CD14-positive monocyte (primary cell): ENCODE measurements at regions not wholly inside any gene's neighbourhood (a gene's known extent, or its start where the extent isn't known, plus 50 kb on each side); places are given as distances from the start of the nearest gene placed in this dataset.

Source experiments
- DNase-seq, 3 donors: peaks; one replicate each; pipeline ENCODE4 v3.0.0-alpha.2; 2011 to 2022
- H2AFZ ChIP-seq: 2 replicates; pipeline ENCODE4 v1.6.0; 2012; ENCODE audit warnings: mild to moderate bottlenecking, low read depth, low read length, inconsistent platforms; ENCODE audit not compliant: insufficient read depth, poor library complexity, severe bottlenecking
- H3K27ac ChIP-seq, 2 donors: 1 replicate in 1 of 2; 2 replicates in 1 of 2; pipeline ENCODE4 v1.5.1; 2012 to 2013; ENCODE audit warnings: low read length in 2 of 2, control low read depth in 1 of 2, inconsistent platforms in 1 of 2, low read depth in 1 of 2, mild to moderate bottlenecking in 1 of 2
- H3K27me3 ChIP-seq, 2 donors: one replicate each; pipeline versions ENCODE4 v1.6.0 to v1.6.1; 2011 to 2013; ENCODE audit warnings: low read length in 2 of 2; ENCODE audit not compliant: control insufficient read depth in 2 of 2, insufficient read depth in 2 of 2
- H3K36me3 ChIP-seq, 2 donors: replicated peaks in 1 of 2; 1 replicate in 1 of 2; 2 replicates in 1 of 2; pipeline versions ENCODE4 v1.5.1 to v1.6.1; 2012 to 2013; ENCODE audit warnings: low read length in 2 of 2, control low read depth in 1 of 2, inconsistent platforms in 1 of 2, mild to moderate bottlenecking in 1 of 2; ENCODE audit not compliant: insufficient read depth in 2 of 2, control insufficient read depth in 1 of 2
- H3K4me1 ChIP-seq, 2 donors: 1 replicate in 1 of 2; 2 replicates in 1 of 2; pipeline versions ENCODE4 v1.5.1 to v1.6.1; 2012 to 2013; ENCODE audit warnings: low read length in 2 of 2, control low read depth in 1 of 2, inconsistent platforms in 1 of 2, mild to moderate bottlenecking in 1 of 2, moderate library complexity in 1 of 2; ENCODE audit not compliant: insufficient read depth in 2 of 2, control insufficient read depth in 1 of 2
- H3K4me2 ChIP-seq: replicated peaks from 2 replicates; pipeline ENCODE3; 2012; ENCODE audit warnings: low read length, moderate library complexity, mild to moderate bottlenecking; ENCODE audit not compliant: poor library complexity, severe bottlenecking; ENCODE audit errors: extremely low read depth
- H3K4me3 ChIP-seq, 3 experiments: fragments of 200-600 bp in 1 of 3; sonication (generic) in 1 of 3; replicated peaks in 1 of 3; 1 replicate in 2 of 3; 2 replicates in 1 of 3; pipeline ENCODE4 v1.5.1; 2011 to 2013; ENCODE audit warnings: low read length in 3 of 3, mild to moderate bottlenecking in 3 of 3, control low read depth in 2 of 3, low read depth in 2 of 3, inconsistent platforms in 1 of 3, moderate library complexity in 1 of 3
- H3K79me2 ChIP-seq: 2 replicates; pipeline ENCODE4 v1.6.0; 2012; ENCODE audit warnings: mild to moderate bottlenecking, control low read depth, inconsistent platforms, low read length, moderate library complexity; ENCODE audit not compliant: insufficient read depth
- H3K9ac ChIP-seq: 2 replicates; pipeline ENCODE4 v1.6.0; 2017; ENCODE audit warnings: low read length, mild to moderate bottlenecking; ENCODE audit not compliant: insufficient read depth, poor library complexity, severe bottlenecking
- H3K9me3 ChIP-seq, 2 donors: replicated peaks in 1 of 2; 1 replicate in 1 of 2; 2 replicates in 1 of 2; pipeline versions ENCODE4 v1.5.1 to v1.6.1; 2012 to 2013; ENCODE audit warnings: low read length in 2 of 2, control low read depth in 1 of 2; ENCODE audit not compliant: control insufficient read depth in 1 of 2, insufficient read depth in 1 of 2
- H4K20me1 ChIP-seq: 2 replicates; pipeline ENCODE4 v1.6.0; 2012; ENCODE audit warnings: mild to moderate bottlenecking, low read length, control low read depth, moderate library complexity; ENCODE audit not compliant: insufficient read depth
- H3K27ac Mint-ChIP-seq, 7 donors: one replicate each; pipeline ENCODE4 v1.8.0; 2020; ENCODE audit warnings: mild to moderate bottlenecking in 7 of 7, mixed read lengths in 7 of 7, moderate library complexity in 6 of 7, inconsistent platforms in 2 of 7
- H3K27me3 Mint-ChIP-seq, 3 donors: one replicate each; pipeline ENCODE4 v1.8.0; 2021 to 2022; ENCODE audit warnings: low read depth in 3 of 3, mild to moderate bottlenecking in 3 of 3, mixed read lengths in 3 of 3, moderate library complexity in 3 of 3, inconsistent platforms in 1 of 3
- H3K36me3 Mint-ChIP-seq, 2 donors: one replicate each; pipeline ENCODE4 v1.8.0; 2020; ENCODE audit warnings: mixed read lengths in 2 of 2, inconsistent platforms in 1 of 2, mild to moderate bottlenecking in 1 of 2
- H3K4me1 Mint-ChIP-seq: one replicate; pipeline ENCODE4 v1.8.0; 2020; ENCODE audit warnings: mild to moderate bottlenecking, mixed read lengths
- H3K4me3 Mint-ChIP-seq, 2 donors: one replicate each; pipeline ENCODE4 v1.8.0; 2020; ENCODE audit warnings: mild to moderate bottlenecking in 2 of 2, mixed read lengths in 2 of 2, moderate library complexity in 1 of 2
- H3K9me3 Mint-ChIP-seq, 7 donors: one replicate each; pipeline ENCODE4 v1.8.0; 2020 to 2022; ENCODE audit warnings: mixed read lengths in 7 of 7, mild to moderate bottlenecking in 6 of 7, moderate library complexity in 6 of 7, inconsistent platforms in 2 of 7
- CTCF ChIP-seq: fragments of 200-600 bp; IDR thresholded peaks from one replicate; pipeline ENCODE4 v1.8.0; 2022; ENCODE audit warnings: antibody characterized with exemption, mild to moderate bottlenecking
- WGBS: methylation state at CpG from one replicate; pipeline ENCODE4 v1.1.5; 2013; ENCODE audit warnings: missing lambda C conversion rate; ENCODE audit not compliant: insufficient coverage; 5-methylcytosine and 5-hydroxymethylcytosine counted together
- intact Hi-C, 2 donors: fragments of 100-400 bp; cut with micrococcal nuclease; formaldehyde crosslinking; loops; one replicate each; pipeline versions ENCODE4 v1.15.0 to v1.15.1; 2023

- H3K9me3 Mint-ChIP-seq, result peaks cover 0 to 5% (median 2%) of the 10 kb centered on the region in 7 donors
- Histone ChIP-seq H3K27me3 (no peaks in the 10 kb centered on the region), H3K79me2 (no peaks in the 10 kb centered on the region), H3K9ac (no peak overlapping the region), H4K20me1 (no peaks in the 10 kb centered on the region), H3K4me2 (no peak overlapping the region), H3K4me3 (no peak overlapping the region), H3K4me1 (no peaks in the 10 kb centered on the region), H3K36me3 (no peaks in the 10 kb centered on the region), H3K9me3 (no peaks in the 10 kb centered on the region), H3K27ac (no peak overlapping the region), H2AFZ (no peak overlapping the region)
- no peak overlapping the region for H3K4me3 Mint-ChIP-seq
- peaks cover 0 to 5% (median 4%) of the 10 kb centered on the region in 3 donors for H3K27me3 Mint-ChIP-seq
- no peak overlapping the region for H3K27ac Mint-ChIP-seq
- no peak for DNase-seq
- H3K4me1 Mint-ChIP-seq, result no peaks in the 10 kb centered on the region
- no peak for TF ChIP-seq CTCF
- WGBS, result no CpG with 5 or more reads among the region's 3 CpGs
- intact Hi-C loops, result no loop called here
- no peaks in the 10 kb centered on the region for H3K36me3 Mint-ChIP-seq
Measured at GRCh38 chr15:47598996-47599395, 118.3 kb upstream of the SEMA6D start.

- no peak overlapping the region for H3K27ac Mint-ChIP-seq
- Histone ChIP-seq H3K9ac (no peak overlapping the region), H3K4me1 (no peaks in the 10 kb centered on the region), H3K9me3 (no peaks in the 10 kb centered on the region), H3K79me2 (no peaks in the 10 kb centered on the region), H4K20me1 (no peaks in the 10 kb centered on the region), H3K27me3 (no peaks in the 10 kb centered on the region), H3K36me3 (no peaks in the 10 kb centered on the region), H3K27ac (no peak overlapping the region), H3K4me2 (no peak overlapping the region), H3K4me3 (no peak overlapping the region), H2AFZ (no peak overlapping the region)
- H3K4me1 Mint-ChIP-seq, result no peaks in the 10 kb centered on the region
- TF ChIP-seq CTCF, result no peak
- H3K36me3 Mint-ChIP-seq, result no peaks in the 10 kb centered on the region
- H3K27me3 Mint-ChIP-seq, result peaks cover 0 to 5% (median 4%) of the 10 kb centered on the region in 3 donors
- WGBS, result 71% methylated on average over 1 of the region's 2 CpGs
- H3K9me3 Mint-ChIP-seq, result peaks cover 0 to 5% (median 2%) of the 10 kb centered on the region in 7 donors
- no peak overlapping the region for H3K4me3 Mint-ChIP-seq
- intact Hi-C loops, result no loop called here
- no peak for DNase-seq
Measured at GRCh38 chr15:47599806-47600205, 117.5 kb upstream of the SEMA6D start.
